ENCODE measurements at regions not wholly inside any gene's neighbourhood (a gene's known extent, or its start where the extent isn't known, plus 50 kb on each side); places are given as distances from the start of the nearest gene placed in this dataset.
"Not testable (repeated sequence)": the region's sequence is repeated elsewhere in the genome, so short reads cannot be mapped to it uniquely, and the experiment has no call there.

- Histone ChIP-seq H3K9me3 (no peaks in the 10 kb centered on the region), H3K27me3 (no peaks in the 10 kb centered on the region), H3K4me3 (no peak overlapping the region), H3K36me3 (no peaks in the 10 kb centered on the region), H3K4me1 (no peaks in the 10 kb centered on the region), H3K27ac (no peak overlapping the region)
- TF ChIP-seq POLR2A (IDR thresholded peaks at IDR 0.05) (no peak), CTCF (IDR thresholded peaks at IDR 0.05) (no peak)
- intact Hi-C loops (cut with DNase I; ENCODE audit: low total_unique reads): no loop called here
- no peak for DNase-seq
Observed at GRCh38 chr17:74130276-74130675, 73.2 kb upstream of the RPL38 start.

GRCh38 chr17:74130841-74131240, 72.6 kb upstream of the RPL38 start:
- H3K9me3 ChIP-seq: no peaks in the 10 kb centered on the region
- no peak overlapping the region for H3K4me3 ChIP-seq
- no peak for TF ChIP-seq CTCF (IDR thresholded peaks at IDR 0.05)
- TF ChIP-seq POLR2A (IDR thresholded peaks at IDR 0.05): no peak
- intact Hi-C loops (cut with DNase I; ENCODE audit: low total_unique reads): no loop called here
- no peaks in the 10 kb centered on the region for H3K36me3 ChIP-seq
- H3K27me3 ChIP-seq: no peaks in the 10 kb centered on the region
- H3K27ac ChIP-seq: no peak overlapping the region
- H3K4me1 ChIP-seq: no peaks in the 10 kb centered on the region
- DNase-seq: no peak

GRCh38 chr17:74132354-74132753, 71.1 kb upstream of the RPL38 start:
- H3K4me3 ChIP-seq: no peak overlapping the region
- DNase-seq: no peak
- no peak overlapping the region for H3K27ac ChIP-seq
- TF ChIP-seq CTCF (IDR thresholded peaks at IDR 0.05): no peak
- TF ChIP-seq POLR2A (IDR thresholded peaks at IDR 0.05): no peak
- H3K36me3 ChIP-seq: no peaks in the 10 kb centered on the region
- H3K27me3 ChIP-seq: no peaks in the 10 kb centered on the region
- intact Hi-C loops (cut with DNase I; ENCODE audit: low total_unique reads): no loop called here
- no peaks in the 10 kb centered on the region for H3K4me1 ChIP-seq
- no peaks in the 10 kb centered on the region for H3K9me3 ChIP-seq

- Histone ChIP-seq H3K9me3 (no peaks in the 10 kb centered on the region), H3K27me3 (no peaks in the 10 kb centered on the region), H3K36me3 (no peaks in the 10 kb centered on the region), H3K27ac (no peak overlapping the region), H3K4me1 (no peaks in the 10 kb centered on the region), H3K4me3 (no peak overlapping the region)
- TF ChIP-seq POLR2A (IDR thresholded peaks at IDR 0.05): no peak
- TF ChIP-seq CTCF (IDR thresholded peaks at IDR 0.05): no peak
- intact Hi-C loops (cut with DNase I; ENCODE audit: low total_unique reads): no loop called here
- no peak for DNase-seq
Observed at GRCh38 chr17:74133740-74134139, 69.7 kb upstream of the RPL38 start.

- intact Hi-C loops (cut with DNase I; ENCODE audit: low total_unique reads); H3K36me3 ChIP-seq; H3K27ac ChIP-seq; H3K27me3 ChIP-seq; H3K4me3 ChIP-seq; DNase-seq; H3K4me1 ChIP-seq; H3K9me3 ChIP-seq: not testable (repeated sequence)
Observed at GRCh38 chr17:74134234-74134633, 69.2 kb upstream of the RPL38 start.

- intact Hi-C loops (cut with DNase I; ENCODE audit: low total_unique reads): no loop called here
- TF ChIP-seq CTCF (IDR thresholded peaks at IDR 0.05) (no peak), POLR2A (IDR thresholded peaks at IDR 0.05) (no peak)
Observed at GRCh38 chr17:74134991-74135390, 68.5 kb upstream of the RPL38 start.

More at GRCh38 chr17:74134991-74135390, 68.5 kb upstream of the RPL38 start:
- DNase-seq: no peak
- H3K9me3 ChIP-seq: no peaks in the 10 kb centered on the region
- no peak overlapping the region for H3K27ac ChIP-seq
- no peaks in the 10 kb centered on the region for H3K27me3 ChIP-seq
- H3K4me3 ChIP-seq: no peak overlapping the region
- H3K4me1 ChIP-seq: no peaks in the 10 kb centered on the region
- H3K36me3 ChIP-seq: no peaks in the 10 kb centered on the region

Data from uterus (tissue), 3 donors.